GM23338 (cell line): ENCODE measurements at regions not wholly inside any gene's neighbourhood (a gene's known extent, or its start where the extent isn't known, plus 50 kb on each side); places are given as distances from the start of the nearest gene placed in this dataset.
"Not testable (repeated sequence)": the region's sequence is repeated elsewhere in the genome, so short reads cannot be mapped to it uniquely, and the experiment has no call there.

Experiments
- CREB1 ChIP-seq: fragments of 250-450 bp; sonication (Bioruptor Pico); IDR thresholded peaks from 2 replicates; pipeline ENCODE4 v1.5.0; 2020; ENCODE audit warnings: low read depth, mild to moderate bottlenecking, moderate library complexity
- CTCF ChIP-seq, 2 experiments: fragments of 200-600 bp in 1 of 2; sonication (generic) in 1 of 2; conservative IDR thresholded peaks; 2 replicates each; pipeline versions ENCODE4 v1.5.1 to v1.6.1; 2016 to 2017; ENCODE audit warnings: antibody characterized with exemption in 2 of 2, low read depth in 2 of 2, mild to moderate bottlenecking in 2 of 2, moderate library complexity in 1 of 2
- POLR2AphosphoS5 ChIP-seq: IDR thresholded peaks from 2 replicates; pipeline ENCODE4 v1.6.1; 2016; ENCODE audit warnings: antibody characterized with exemption, low read depth

GRCh38 chr9:38859827-38860226 is 139.9 kb upstream of the FAM240B start:
- not testable (repeated sequence) for TF ChIP-seq CTCF (conservative IDR thresholded peaks at IDR 0.05; ENCODE audit: low read depth in 2 of 2); CREB1 (CRISPR knock-in tag); POLR2AphosphoS5
